GM12891 (cell line): ENCODE measurements at regions not wholly inside any gene's neighbourhood (a gene's known extent, or its start where the extent isn't known, plus 50 kb on each side); places are given as distances from the start of the nearest gene placed in this dataset.

ENCODE experiments used
- PAX5 ChIP-seq: IDR thresholded peaks from 2 replicates; pipeline ENCODE4 v1.6.1; 2011; ENCODE audit warnings: low read length, moderate library complexity, mild to moderate bottlenecking; ENCODE audit not compliant: insufficient read depth, severe bottlenecking
- POLR2A ChIP-seq: IDR thresholded peaks from 2 replicates; pipeline ENCODE4 v1.6.1; 2011; ENCODE audit warnings: low read depth, low read length, control low read depth
- POLR2AphosphoS5 ChIP-seq: IDR thresholded peaks from 2 replicates; pipeline ENCODE4 v1.6.1; 2011; ENCODE audit warnings: low read depth, low read length, control low read depth
- SPI1 ChIP-seq: IDR thresholded peaks from 2 replicates; pipeline ENCODE4 v1.6.1; 2011; ENCODE audit warnings: low read depth, low read length, control low read depth
- TAF1 ChIP-seq: IDR thresholded peaks from 2 replicates; pipeline ENCODE4 v1.6.1; 2011; ENCODE audit warnings: low read depth, low read length, control low read depth

DNA sequence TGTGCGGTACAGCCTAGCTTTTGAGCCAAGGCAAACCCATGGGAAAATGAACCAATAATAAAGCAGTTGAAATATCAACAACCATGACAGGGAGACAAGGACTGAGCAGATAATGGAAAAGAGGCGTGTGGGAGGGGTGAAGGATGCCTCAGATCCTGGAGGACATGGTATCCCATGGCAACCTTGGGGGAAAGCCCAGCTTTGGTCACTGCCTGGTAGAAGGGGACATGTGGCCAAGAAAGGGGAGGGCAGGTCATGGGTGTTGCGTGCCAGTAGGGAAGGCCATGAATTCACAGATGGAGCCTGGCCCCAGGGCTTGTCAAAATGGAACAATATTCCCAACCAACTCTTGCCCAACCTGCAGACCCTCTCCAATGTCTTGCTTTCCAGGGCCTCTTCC is 140.5 kb upstream of the SMAD3 start:
- TF ChIP-seq POLR2A (no peak), TAF1 (no peak), POLR2AphosphoS5 (no peak), PAX5 (no peak), SPI1 (no peak)
